HCT116 (cell line): ENCODE measurements at regions not wholly inside any gene's neighbourhood (a gene's known extent, or its start where the extent isn't known, plus 50 kb on each side); places are given as distances from the start of the nearest gene placed in this dataset.

Experiments used
- EZH2 ChIP-seq: fragments of 200-600 bp; sonication (generic); IDR thresholded peaks from 2 replicates; pipeline ENCODE4 v1.6.1; 2017; ENCODE audit warnings: antibody characterized with exemption, mixed run types
- EZH2phosphoT487 ChIP-seq: fragments of 200-600 bp; IDR thresholded peaks from 2 replicates; pipeline ENCODE4 v1.6.1; 2018; ENCODE audit warnings: antibody characterized with exemption, borderline replicate concordance
- FOSL1 ChIP-seq: IDR thresholded peaks from 2 replicates; pipeline ENCODE4 v1.6.1; 2012; ENCODE audit warnings: low read depth
- JUND ChIP-seq: IDR thresholded peaks from 2 replicates; pipeline ENCODE4 v1.6.1; 2012
- POLR2A ChIP-seq: IDR thresholded peaks from 2 replicates; pipeline ENCODE4 v1.7.0; 2011; ENCODE audit warnings: borderline replicate concordance; ENCODE audit not compliant: insufficient read depth, insufficient read length; ENCODE audit errors: extremely low read depth
- POLR2AphosphoS5 ChIP-seq: IDR thresholded peaks from 2 replicates; pipeline ENCODE4 v1.6.1; 2011; ENCODE audit warnings: mild to moderate bottlenecking, low read depth, low read length, moderate library complexity
- RAD21 ChIP-seq: IDR thresholded peaks from 2 replicates; pipeline ENCODE4 v1.6.1; 2012; ENCODE audit warnings: low read depth, mild to moderate bottlenecking
- TCF7L2 ChIP-seq: IDR thresholded peaks from 2 replicates; pipeline ENCODE4 v1.7.0; 2011; ENCODE audit warnings: borderline replicate concordance, inconsistent platforms; ENCODE audit not compliant: insufficient read depth, insufficient read length; ENCODE audit errors: extremely low read depth
- YY1 ChIP-seq: IDR thresholded peaks from 2 replicates; pipeline ENCODE4 v1.6.1; 2011; ENCODE audit warnings: low read length, low read depth, moderate library complexity, mild to moderate bottlenecking; ENCODE audit not compliant: insufficient replicate concordance; ENCODE audit errors: extremely low read depth
- ZFX ChIP-seq: fragments of 450-650 bp; IDR thresholded peaks from 2 replicates; pipeline ENCODE4 v1.6.1; 2017
- TF ChIP-seq, protein P1 (sequence below), 3 experiments: fragments of 200-600 bp in 1 of 3; sonication (generic) in 1 of 3; IDR thresholded peaks in 2 of 3; conservative IDR thresholded peaks in 1 of 3; 2 replicates each; pipeline ENCODE4 v1.5.1; 2012 to 2017; ENCODE audit warnings: low read depth in 2 of 3, low read length in 2 of 3, antibody characterized with exemption in 1 of 3, borderline replicate concordance in 1 of 3, control low read depth in 1 of 3, mild to moderate bottlenecking in 1 of 3, mixed read lengths in 1 of 3, mixed run types in 1 of 3, moderate library complexity in 1 of 3; ENCODE audit not compliant: insufficient read depth in 1 of 3
- TF ChIP-seq, protein P2 (sequence below): IDR thresholded peaks from 2 replicates; pipeline ENCODE4 v1.6.1; 2012; ENCODE audit warnings: low read depth
- TF ChIP-seq, protein P3 (sequence below): IDR thresholded peaks from 2 replicates; pipeline ENCODE4 v1.6.1; 2012
- TF ChIP-seq, protein P4 (sequence below): IDR thresholded peaks from 2 replicates; pipeline ENCODE4 v1.6.1; 2012

DNA sequence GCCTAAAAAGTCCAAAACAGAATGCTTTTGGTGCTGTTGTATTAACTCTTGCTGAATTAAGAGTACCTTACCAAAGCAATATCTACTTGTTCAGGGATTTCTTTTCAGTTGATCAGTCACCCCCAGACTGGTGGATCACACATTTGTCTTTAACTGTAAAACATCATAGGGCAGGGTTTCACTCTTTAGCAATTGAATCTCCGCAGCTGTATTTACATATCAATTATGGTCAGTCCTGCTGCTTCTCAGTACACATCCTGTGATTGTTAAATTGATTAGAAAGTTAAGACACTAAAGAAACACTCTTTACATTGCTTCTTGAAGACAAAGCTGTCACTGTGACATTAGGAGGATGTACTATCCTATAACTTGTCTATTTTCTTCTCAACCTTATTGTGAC is 277.1 kb upstream of the ADGRL3 start:
- TF ChIP-seq, protein P1, sequence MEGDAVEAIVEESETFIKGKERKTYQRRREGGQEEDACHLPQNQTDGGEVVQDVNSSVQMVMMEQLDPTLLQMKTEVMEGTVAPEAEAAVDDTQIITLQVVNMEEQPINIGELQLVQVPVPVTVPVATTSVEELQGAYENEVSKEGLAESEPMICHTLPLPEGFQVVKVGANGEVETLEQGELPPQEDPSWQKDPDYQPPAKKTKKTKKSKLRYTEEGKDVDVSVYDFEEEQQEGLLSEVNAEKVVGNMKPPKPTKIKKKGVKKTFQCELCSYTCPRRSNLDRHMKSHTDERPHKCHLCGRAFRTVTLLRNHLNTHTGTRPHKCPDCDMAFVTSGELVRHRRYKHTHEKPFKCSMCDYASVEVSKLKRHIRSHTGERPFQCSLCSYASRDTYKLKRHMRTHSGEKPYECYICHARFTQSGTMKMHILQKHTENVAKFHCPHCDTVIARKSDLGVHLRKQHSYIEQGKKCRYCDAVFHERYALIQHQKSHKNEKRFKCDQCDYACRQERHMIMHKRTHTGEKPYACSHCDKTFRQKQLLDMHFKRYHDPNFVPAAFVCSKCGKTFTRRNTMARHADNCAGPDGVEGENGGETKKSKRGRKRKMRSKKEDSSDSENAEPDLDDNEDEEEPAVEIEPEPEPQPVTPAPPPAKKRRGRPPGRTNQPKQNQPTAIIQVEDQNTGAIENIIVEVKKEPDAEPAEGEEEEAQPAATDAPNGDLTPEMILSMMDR (IDR thresholded peaks at IDR 0.05 in 2 of 3, conservative IDR thresholded peaks at IDR 0.05 in 1 of 3; ENCODE audit: borderline replicate concordance in 1 of 3, insufficient read depth in 1 of 3, low read depth in 2 of 3, low read length in 2 of 3) = no peak
- TF ChIP-seq EZH2 (no peak), EZH2phosphoT487 (no peak), POLR2AphosphoS5 (no peak), RAD21 (no peak), YY1 (no peak), POLR2A (no peak), FOSL1 (no peak), TCF7L2 (no peak), JUND (no peak), ZFX (no peak)
- TF ChIP-seq, protein P2, sequence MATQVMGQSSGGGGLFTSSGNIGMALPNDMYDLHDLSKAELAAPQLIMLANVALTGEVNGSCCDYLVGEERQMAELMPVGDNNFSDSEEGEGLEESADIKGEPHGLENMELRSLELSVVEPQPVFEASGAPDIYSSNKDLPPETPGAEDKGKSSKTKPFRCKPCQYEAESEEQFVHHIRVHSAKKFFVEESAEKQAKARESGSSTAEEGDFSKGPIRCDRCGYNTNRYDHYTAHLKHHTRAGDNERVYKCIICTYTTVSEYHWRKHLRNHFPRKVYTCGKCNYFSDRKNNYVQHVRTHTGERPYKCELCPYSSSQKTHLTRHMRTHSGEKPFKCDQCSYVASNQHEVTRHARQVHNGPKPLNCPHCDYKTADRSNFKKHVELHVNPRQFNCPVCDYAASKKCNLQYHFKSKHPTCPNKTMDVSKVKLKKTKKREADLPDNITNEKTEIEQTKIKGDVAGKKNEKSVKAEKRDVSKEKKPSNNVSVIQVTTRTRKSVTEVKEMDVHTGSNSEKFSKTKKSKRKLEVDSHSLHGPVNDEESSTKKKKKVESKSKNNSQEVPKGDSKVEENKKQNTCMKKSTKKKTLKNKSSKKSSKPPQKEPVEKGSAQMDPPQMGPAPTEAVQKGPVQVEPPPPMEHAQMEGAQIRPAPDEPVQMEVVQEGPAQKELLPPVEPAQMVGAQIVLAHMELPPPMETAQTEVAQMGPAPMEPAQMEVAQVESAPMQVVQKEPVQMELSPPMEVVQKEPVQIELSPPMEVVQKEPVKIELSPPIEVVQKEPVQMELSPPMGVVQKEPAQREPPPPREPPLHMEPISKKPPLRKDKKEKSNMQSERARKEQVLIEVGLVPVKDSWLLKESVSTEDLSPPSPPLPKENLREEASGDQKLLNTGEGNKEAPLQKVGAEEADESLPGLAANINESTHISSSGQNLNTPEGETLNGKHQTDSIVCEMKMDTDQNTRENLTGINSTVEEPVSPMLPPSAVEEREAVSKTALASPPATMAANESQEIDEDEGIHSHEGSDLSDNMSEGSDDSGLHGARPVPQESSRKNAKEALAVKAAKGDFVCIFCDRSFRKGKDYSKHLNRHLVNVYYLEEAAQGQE = no peak
- TF ChIP-seq, protein P3, sequence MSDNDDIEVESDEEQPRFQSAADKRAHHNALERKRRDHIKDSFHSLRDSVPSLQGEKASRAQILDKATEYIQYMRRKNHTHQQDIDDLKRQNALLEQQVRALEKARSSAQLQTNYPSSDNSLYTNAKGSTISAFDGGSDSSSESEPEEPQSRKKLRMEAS = no peak
- TF ChIP-seq, protein P4, sequence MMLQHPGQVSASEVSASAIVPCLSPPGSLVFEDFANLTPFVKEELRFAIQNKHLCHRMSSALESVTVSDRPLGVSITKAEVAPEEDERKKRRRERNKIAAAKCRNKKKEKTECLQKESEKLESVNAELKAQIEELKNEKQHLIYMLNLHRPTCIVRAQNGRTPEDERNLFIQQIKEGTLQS = no peak
